ENCODE measurements at regions not wholly inside any gene's neighbourhood (a gene's known extent, or its start where the extent isn't known, plus 50 kb on each side); places are given as distances from the start of the nearest gene placed in this dataset.
"Not testable (repeated sequence)": the region's sequence is repeated elsewhere in the genome, so short reads cannot be mapped to it uniquely, and the experiment has no call there.

- not testable (repeated sequence) for TF ChIP-seq CTCF (IDR thresholded peaks at IDR 0.05; ENCODE audit: insufficient read depth, low read length); GABPA (IDR thresholded peaks at IDR 0.05; ENCODE audit: low read depth); POLR2AphosphoS5 (IDR thresholded peaks at IDR 0.05; ENCODE audit: low read depth); REST (IDR thresholded peaks at IDR 0.05; ENCODE audit: insufficient replicate concordance, low read depth)
Measured at GRCh38 chr3:102382201-102382600, 52.6 kb upstream of the ZPLD1 start.

Data from HL-60 (cell line).